Heart left ventricle (tissue), 16 donors: ENCODE measurements at regions not wholly inside any gene's neighbourhood (a gene's known extent, or its start where the extent isn't known, plus 50 kb on each side); places are given as distances from the start of the nearest gene placed in this dataset.
"Not testable (repeated sequence)": the region's sequence is repeated elsewhere in the genome, so short reads cannot be mapped to it uniquely, and the experiment has no call there.

Experiments
- ATAC-seq, 4 donors: fragments of 200-7000 bp; cut with Tn5 transposase; one replicate each; pipeline ENCODE4 v1.9.1; 2020 to 2022; ENCODE audit warnings: moderate library complexity in 4 of 4, mild to moderate bottlenecking in 3 of 4, moderate number of reproducible peaks in 1 of 4
- DNase-seq, 5 donors: peaks; one replicate each; pipeline ENCODE4 v3.0.0-alpha.2; 2020
- H3K27ac ChIP-seq, 12 donors: fragments of 200-600 bp; sonication (generic) in 4 of 12; one replicate each; pipeline versions ENCODE4 v1.5.0 to v1.8.0; 2016 to 2022; ENCODE audit warnings: mild to moderate bottlenecking in 2 of 12
- H3K27me3 ChIP-seq, 9 donors: fragments of 200-600 bp; sonication (generic) in 2 of 9; one replicate each; pipeline versions ENCODE4 v1.5.1 to v1.8.0; 2016 to 2022; ENCODE audit warnings: mild to moderate bottlenecking in 3 of 9
- H3K36me3 ChIP-seq, 9 donors: fragments of 200-600 bp; sonication (generic) in 2 of 9; one replicate each; pipeline versions ENCODE4 v1.5.0 to v1.8.0; 2018 to 2022; ENCODE audit warnings: mild to moderate bottlenecking in 2 of 9
- H3K4me1 ChIP-seq, 12 donors: fragments of 200-600 bp; sonication (generic) in 4 of 12; one replicate each; pipeline versions ENCODE4 v1.5.0 to v1.8.0; 2016 to 2022; ENCODE audit warnings: mild to moderate bottlenecking in 3 of 12
- H3K4me3 ChIP-seq, 12 donors: fragments of 200-600 bp; sonication (generic) in 4 of 12; one replicate each; pipeline versions ENCODE4 v1.5.0 to v1.8.0; 2017 to 2022; ENCODE audit warnings: mild to moderate bottlenecking in 9 of 12, moderate library complexity in 4 of 12
- H3K9me3 ChIP-seq, 12 donors: fragments of 200-600 bp; sonication (generic) in 4 of 12; one replicate each; pipeline versions ENCODE4 v1.5.0 to v1.8.0; 2016 to 2022; ENCODE audit warnings: mild to moderate bottlenecking in 1 of 12
- POLR2A ChIP-seq, 2 donors: fragments of 450-650 bp; IDR thresholded peaks; one replicate each; pipeline ENCODE4 v1.6.1; 2017; ENCODE audit warnings: antibody characterized with exemption in 2 of 2, mild to moderate bottlenecking in 2 of 2, moderate library complexity in 2 of 2
- WGBS, 4 donors: extraction: QIAGEN DNeasy Blood & Tissue Kit in 2 of 4; methylation state at CpG; one replicate each; pipeline versions ENCODE4 v1.1.5 to v1.1.7; 2013 to 2018; 5-methylcytosine and 5-hydroxymethylcytosine counted together
- intact Hi-C, 10 donors: fragments of 100-400 bp; cut with DNase I; formaldehyde crosslinking; loops; one replicate each; pipeline versions ENCODE4 v1.11.1 to v1.14.2; 2022
- TF ChIP-seq, protein P1 (sequence below), 12 donors: fragments of 200-600 bp; sonication (generic) in 4 of 12; IDR thresholded peaks; one replicate each; pipeline versions ENCODE4 v1.5.0 to v1.8.0; 2018 to 2022; ENCODE audit warnings: antibody characterized with exemption in 12 of 12, mild to moderate bottlenecking in 5 of 12
- donor health status: ischemic (EF 13 %, LVEDD 7.1; RV severe dilation, severe dysfunction).
- donor health status: healthy with polysubstance abuse.
- donor health status: DM: no; HTN: yes; CAD: no.
- donor health status: DM: no; HTN: no; CAD: no.
- donor health status: ischemic (EF 25% LVEDD 6.9; RV normal size, moderate dysfunction).
- donor health status: ischemic (EF 25% LVEDD 5.7; RV mildly dilated, moderate dysfunction).
- donor health status: healthy.
- donor health status: DM: yes; HTN: yes; CAD: no.
- donor health status: ischemic (EF 35%, LVEDD 5.7; RV mildly dilated, moderate dysfunction).
- donor health status: nonischemic (EF 11% LVEDD 7.7; RV severe dilation, severe dysfunction).
- donor health status: DM: yes; HTN: yes; CAD: no.
- donor health status: PGD.
- donor health status: ischemic (EF 29% LVEDD 5.4; RV normal size, mild dysfunction).
- donor health status: nonischemic (EF 23%, LVEDD 6.1; RV moderate dilation, normal function).

DNA sequence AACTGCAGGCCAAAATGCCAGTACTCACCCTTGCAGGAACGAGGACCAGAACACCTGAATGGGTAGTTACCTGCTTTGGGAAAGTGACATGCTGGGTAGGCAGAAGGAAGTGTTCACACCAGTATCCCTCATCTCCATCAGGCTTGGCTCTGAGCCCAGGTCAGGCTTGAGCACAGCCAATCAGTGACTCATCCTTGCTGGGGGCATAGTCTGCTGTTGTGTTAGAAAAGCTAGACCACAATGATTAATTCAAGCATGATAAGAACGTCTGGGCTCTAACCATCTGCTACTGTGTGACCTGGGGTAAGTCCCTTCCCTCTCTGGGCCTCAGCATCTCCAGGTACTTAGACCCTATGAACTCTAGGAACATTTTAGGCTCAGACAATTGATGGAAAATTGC is 450.4 kb downstream of the MIAT start:
- TF ChIP-seq, protein P1, sequence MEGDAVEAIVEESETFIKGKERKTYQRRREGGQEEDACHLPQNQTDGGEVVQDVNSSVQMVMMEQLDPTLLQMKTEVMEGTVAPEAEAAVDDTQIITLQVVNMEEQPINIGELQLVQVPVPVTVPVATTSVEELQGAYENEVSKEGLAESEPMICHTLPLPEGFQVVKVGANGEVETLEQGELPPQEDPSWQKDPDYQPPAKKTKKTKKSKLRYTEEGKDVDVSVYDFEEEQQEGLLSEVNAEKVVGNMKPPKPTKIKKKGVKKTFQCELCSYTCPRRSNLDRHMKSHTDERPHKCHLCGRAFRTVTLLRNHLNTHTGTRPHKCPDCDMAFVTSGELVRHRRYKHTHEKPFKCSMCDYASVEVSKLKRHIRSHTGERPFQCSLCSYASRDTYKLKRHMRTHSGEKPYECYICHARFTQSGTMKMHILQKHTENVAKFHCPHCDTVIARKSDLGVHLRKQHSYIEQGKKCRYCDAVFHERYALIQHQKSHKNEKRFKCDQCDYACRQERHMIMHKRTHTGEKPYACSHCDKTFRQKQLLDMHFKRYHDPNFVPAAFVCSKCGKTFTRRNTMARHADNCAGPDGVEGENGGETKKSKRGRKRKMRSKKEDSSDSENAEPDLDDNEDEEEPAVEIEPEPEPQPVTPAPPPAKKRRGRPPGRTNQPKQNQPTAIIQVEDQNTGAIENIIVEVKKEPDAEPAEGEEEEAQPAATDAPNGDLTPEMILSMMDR (IDR thresholded peaks at IDR 0.05) = no peak
- TF ChIP-seq POLR2A (IDR thresholded peaks at IDR 0.05) = no peak
- Histone ChIP-seq H3K27me3 (peaks cover 0 to 16% (median 2%) of the 10 kb centered on the region in 9 donors), H3K4me1 (peaks cover 0 to 36% (median 8%) of the 10 kb centered on the region in 12 donors), H3K4me3 (no peak overlapping the region), H3K9me3 (peaks cover 0 to 11% (median 0%) of the 10 kb centered on the region in 12 donors), H3K27ac (peak overlapping the region in 4 of 12 donors; percentile 13 to 77 (median 36)), H3K36me3 (no peaks in the 10 kb centered on the region)
- DNase-seq = peak in 3 of 5 donors; percentile 70 to 78 (median 74)
- WGBS, 4 donors = 49 to 67% (median 52%) methylated on average over 2 of the region's 2 CpGs
- intact Hi-C loops = loop anchor here in 2 of 10 donors (10.0 kb wide), 2 partner anchors 107 to 707 kb away; no protein-coding TSS in a partner anchor
- peak in 3 of 4 donors; percentile 30 to 82 (median 59) for ATAC-seq

DNA sequence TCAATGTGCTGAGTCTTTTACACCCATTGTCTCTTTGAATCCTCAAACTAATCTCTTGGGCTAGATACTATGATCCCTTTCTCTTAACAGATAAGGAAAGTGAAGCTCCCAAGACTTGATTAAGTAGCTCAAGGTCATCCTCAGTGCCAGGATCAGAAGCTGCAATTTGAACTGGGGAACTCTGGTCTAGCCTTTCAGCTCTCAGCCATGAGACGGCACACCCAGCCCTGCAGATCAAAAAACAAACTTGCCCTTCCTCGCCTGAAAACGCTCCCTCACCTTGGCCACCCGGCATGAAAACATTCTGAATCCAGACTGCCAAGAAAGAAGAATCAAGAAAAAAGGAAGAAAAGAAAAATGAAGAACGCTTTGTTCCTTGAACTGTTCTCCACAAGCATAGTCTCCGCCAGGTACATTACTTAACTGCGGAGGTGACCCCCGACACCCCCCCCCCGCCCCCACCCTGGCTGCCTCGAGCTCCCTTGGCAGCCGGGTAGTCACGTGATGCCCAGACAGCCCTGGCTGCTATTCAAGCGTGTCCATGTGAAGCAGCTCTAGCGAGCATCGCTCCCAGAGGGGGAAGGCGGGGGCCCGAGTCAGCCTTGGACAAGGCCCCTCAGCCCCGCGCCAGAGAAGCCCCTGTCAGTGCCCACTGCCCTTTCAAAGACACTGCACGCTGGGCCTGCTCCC is 451.2 kb downstream of the MIAT start:
- peaks cover 0 to 37% (median 9%) of the 10 kb centered on the region in 12 donors for H3K4me1 ChIP-seq
- no peak for TF ChIP-seq POLR2A (IDR thresholded peaks at IDR 0.05)
- TF ChIP-seq, protein P1 (IDR thresholded peaks at IDR 0.05) = no peak
- ATAC-seq = peak in 2 of 4 donors; percentile 16 to 21
- H3K4me3 ChIP-seq = no peak overlapping the region
- intact Hi-C loops = loop anchor here in 2 of 10 donors (10.0 kb wide), 2 partner anchors 106 to 706 kb away; no protein-coding TSS in a partner anchor
- H3K27me3 ChIP-seq = peaks cover 0 to 8% (median 0%) of the 10 kb centered on the region in 9 donors
- peak in 4 of 5 donors; percentile 49 to 72 (median 58) for DNase-seq
- H3K9me3 ChIP-seq = peaks cover 0 to 11% (median 0%) of the 10 kb centered on the region in 12 donors
- 25 to 45% (median 32%) methylated on average over 18 to 20 of the region's 20 CpGs for WGBS, 4 donors
- peak overlapping the region in 4 of 12 donors; percentile 3 to 77 (median 31) for H3K27ac ChIP-seq
- no peaks in the 10 kb centered on the region for H3K36me3 ChIP-seq

DNA sequence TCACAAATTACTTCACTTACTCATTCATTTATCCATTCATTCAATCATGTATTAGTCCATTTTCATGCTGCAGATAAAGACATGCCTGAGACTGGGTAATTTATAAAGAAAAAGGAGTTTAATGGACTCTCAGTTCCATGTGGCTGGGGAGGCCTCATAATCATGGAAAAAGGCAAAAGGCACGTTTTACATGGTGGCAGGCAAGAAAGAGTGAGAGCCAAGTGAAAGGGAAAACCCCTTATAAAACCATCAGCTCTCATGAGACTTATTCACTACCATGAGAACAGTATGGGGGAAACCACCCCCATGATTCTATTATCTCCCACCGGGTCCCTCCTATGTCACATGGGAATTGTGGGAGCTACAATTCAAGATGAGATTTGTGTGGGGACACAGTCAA is 452.0 kb downstream of the MIAT start:
- not testable (repeated sequence) for H3K4me3 ChIP-seq, H3K27me3 ChIP-seq, H3K36me3 ChIP-seq, DNase-seq, ATAC-seq
- WGBS, 4 donors = 72 to 76% (median 74%) methylated on average over 2 of the region's 2 CpGs
- Histone ChIP-seq H3K4me1 (peaks cover 0 to 37% (median 9%) of the 10 kb centered on the region in 12 donors), H3K9me3 (peaks cover 0 to 11% (median 0%) of the 10 kb centered on the region in 12 donors), H3K27ac (peak overlapping the region in 1 of 12 donors; percentile 77)
- intact Hi-C loops = loop anchor here in 2 of 10 donors (10.0 kb wide), 2 partner anchors 105 to 705 kb away; no protein-coding TSS in a partner anchor

DNA sequence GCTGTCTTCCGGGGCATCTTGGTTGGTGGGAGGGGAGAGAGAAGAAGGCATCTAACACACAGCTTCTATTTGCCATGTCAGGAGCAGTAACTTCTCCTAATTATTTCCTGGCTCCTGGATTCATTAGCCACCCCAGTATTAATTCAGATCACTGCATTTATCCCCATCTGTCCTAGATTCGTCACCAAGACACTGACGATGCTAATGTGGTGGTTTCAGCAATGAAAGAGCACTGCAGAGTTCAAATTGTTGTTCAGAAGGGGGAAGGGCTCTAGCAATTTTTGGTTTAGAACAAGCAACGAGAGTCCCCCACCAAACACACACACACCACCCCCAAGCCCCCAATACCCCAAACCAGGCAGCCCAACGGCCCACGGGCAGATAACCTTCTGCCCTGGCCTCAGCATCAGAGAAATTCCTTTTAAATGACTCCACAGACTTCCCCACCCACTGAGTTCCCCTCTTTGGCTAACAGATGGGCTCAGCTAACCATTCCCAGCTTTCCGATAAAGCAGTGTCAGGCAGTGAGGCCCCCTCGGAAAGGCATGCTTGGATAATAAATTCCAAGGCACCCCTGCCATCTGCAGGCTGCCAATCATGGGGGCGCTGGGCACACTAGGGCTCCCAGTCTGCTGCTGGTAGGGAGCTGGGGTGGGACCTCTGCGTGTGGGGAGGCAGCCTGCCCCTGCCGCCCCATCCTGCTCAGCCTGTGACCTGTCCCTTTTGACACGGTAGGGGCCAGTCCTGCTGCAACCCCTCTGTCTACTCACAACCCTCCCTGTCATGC is 453.5 kb downstream of the MIAT start:
- Histone ChIP-seq H3K4me1 (peaks cover 0 to 37% (median 9%) of the 10 kb centered on the region in 12 donors), H3K27me3 (peaks cover 0 to 5% (median 0%) of the 10 kb centered on the region in 9 donors), H3K9me3 (peaks cover 0 to 11% (median 0%) of the 10 kb centered on the region in 12 donors), H3K36me3 (no peaks in the 10 kb centered on the region), H3K4me3 (no peak overlapping the region), H3K27ac (peak overlapping the region in 1 of 12 donors; percentile 14)
- DNase-seq (no peak), ATAC-seq (peak in 2 of 4 donors; percentile 14 to 44)
- no peak for TF ChIP-seq POLR2A (IDR thresholded peaks at IDR 0.05)
- TF ChIP-seq, protein P1 (IDR thresholded peaks at IDR 0.05) = no peak
- WGBS, 4 donors = 21 to 41% (median 34%) methylated on average over 9 to 12 of the region's 12 CpGs
- intact Hi-C loops = no loop called here
